OCI-LY7 (cell line): ENCODE measurements at regions not wholly inside any gene's neighbourhood (a gene's known extent, or its start where the extent isn't known, plus 50 kb on each side); places are given as distances from the start of the nearest gene placed in this dataset.

ENCODE experiments used
- CTCF ChIP-seq: fragments of 200-600 bp; sonication (generic); conservative IDR thresholded peaks from 2 replicates; pipeline ENCODE4 v1.5.1; 2014; ENCODE audit warnings: mild to moderate bottlenecking, antibody characterized with exemption, low read length, moderate library complexity, mixed read lengths
- EZH2phosphoT487 ChIP-seq: fragments of 200-600 bp; sonication (generic); IDR thresholded peaks from 2 replicates; pipeline ENCODE4 v1.6.1; 2018; ENCODE audit warnings: low read depth, borderline replicate concordance, mild to moderate bottlenecking, mixed run types, antibody characterized with exemption, low read length, moderate library complexity, mixed read lengths

GRCh38 chr6:125489579-125490285 is 188.0 kb upstream of the HDDC2 start:
- TF ChIP-seq EZH2phosphoT487 (no peak), CTCF (no peak)
